A673 (cell line): ENCODE measurements at regions not wholly inside any gene's neighbourhood (a gene's known extent, or its start where the extent isn't known, plus 50 kb on each side); places are given as distances from the start of the nearest gene placed in this dataset.

Experiments used
- CTCF ChIP-seq: fragments of 300-800, 200-600 bp; sonication (generic); conservative IDR thresholded peaks from 2 replicates; pipeline ENCODE4 v1.5.1; 2017; ENCODE audit warnings: low read depth, mild to moderate bottlenecking, antibody characterized with exemption, low read length, moderate library complexity, mixed read lengths
- EZH2 ChIP-seq: fragments of 200-600 bp; sonication (generic); IDR thresholded peaks from 2 replicates; pipeline ENCODE4 v1.6.1; 2017; ENCODE audit warnings: borderline replicate concordance, low read depth, mild to moderate bottlenecking, mixed read lengths, antibody characterized with exemption, low read length; ENCODE audit not compliant: poor library complexity, severe bottlenecking

GRCh38 chr5:52705720-52706119 is 82.0 kb upstream of the ITGA1 start:
- TF ChIP-seq CTCF (no peak), EZH2 (no peak)
